ENCODE measurements at regions not wholly inside any gene's neighbourhood (a gene's known extent, or its start where the extent isn't known, plus 50 kb on each side); places are given as distances from the start of the nearest gene placed in this dataset.

DNA sequence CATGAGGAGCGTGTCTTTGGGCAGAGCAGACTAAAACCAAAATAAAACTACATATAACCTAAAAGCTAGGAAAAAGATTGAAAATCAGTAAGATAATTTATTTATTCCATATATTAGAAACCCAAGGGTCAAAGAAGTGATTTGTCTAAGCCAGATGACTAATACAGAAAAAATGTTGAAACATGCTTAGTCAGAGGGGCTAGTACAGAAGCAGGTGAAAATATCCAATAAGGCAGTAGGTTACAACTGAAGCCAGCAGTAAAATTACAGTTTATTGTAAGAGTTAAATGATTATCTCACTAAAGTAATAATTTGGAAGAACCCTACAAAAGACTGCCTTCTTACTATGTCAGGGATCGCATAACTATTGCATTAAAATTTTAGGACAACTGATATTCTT, 1190.9 kb upstream of the PRMT6 start:
- H3K27me3 Mint-ChIP-seq (ENCODE audit: low read depth), result no peaks in the 10 kb centered on the region
- no peaks in the 10 kb centered on the region for H3K4me1 Mint-ChIP-seq (ENCODE audit: low read depth)
- DNase-seq (no peak), ATAC-seq (no peak)
- peaks cover 9% of the 10 kb centered on the region for H3K9me3 Mint-ChIP-seq (ENCODE audit: insufficient read depth)
- no peak overlapping the region for H3K4me3 Mint-ChIP-seq
- no peaks in the 10 kb centered on the region for H3K36me3 Mint-ChIP-seq (ENCODE audit: low read depth)
- CTCF ChIA-PET, result no interaction called here
- no peak overlapping the region for H3K27ac Mint-ChIP-seq
- POLR2A ChIA-PET, result no interaction called here

DNA sequence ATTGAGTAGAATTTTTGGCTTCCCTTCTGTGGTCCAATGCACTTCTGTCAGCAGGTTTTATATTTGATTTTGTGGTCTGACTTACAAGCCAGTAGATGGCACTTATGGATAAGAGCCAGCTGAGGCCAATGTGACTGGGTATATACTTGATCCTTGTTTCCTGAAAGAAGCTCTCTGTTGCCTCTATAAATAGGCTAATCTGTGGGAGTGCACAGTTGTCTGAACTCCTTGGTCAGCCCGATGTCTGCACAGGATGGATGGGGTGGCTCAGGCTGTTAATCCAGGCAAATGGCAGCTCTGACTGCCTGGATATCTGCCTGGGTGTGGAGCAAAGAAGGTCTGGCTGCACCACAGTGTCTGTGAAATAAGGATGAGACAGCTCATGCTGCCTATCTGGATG, 1183.7 kb upstream of the PRMT6 start:
- Mint-ChIP-seq H3K27ac (no peak overlapping the region), H3K9me3 (ENCODE audit: insufficient read depth) (peaks cover 5% of the 10 kb centered on the region), H3K27me3 (ENCODE audit: low read depth) (no peaks in the 10 kb centered on the region), H3K4me1 (ENCODE audit: low read depth) (no peaks in the 10 kb centered on the region), H3K4me3 (no peak overlapping the region), H3K36me3 (ENCODE audit: low read depth) (no peaks in the 10 kb centered on the region)
- ATAC-seq (no peak), DNase-seq (no peak)
- ChIA-PET CTCF (no interaction called here), POLR2A (no interaction called here)

DNA sequence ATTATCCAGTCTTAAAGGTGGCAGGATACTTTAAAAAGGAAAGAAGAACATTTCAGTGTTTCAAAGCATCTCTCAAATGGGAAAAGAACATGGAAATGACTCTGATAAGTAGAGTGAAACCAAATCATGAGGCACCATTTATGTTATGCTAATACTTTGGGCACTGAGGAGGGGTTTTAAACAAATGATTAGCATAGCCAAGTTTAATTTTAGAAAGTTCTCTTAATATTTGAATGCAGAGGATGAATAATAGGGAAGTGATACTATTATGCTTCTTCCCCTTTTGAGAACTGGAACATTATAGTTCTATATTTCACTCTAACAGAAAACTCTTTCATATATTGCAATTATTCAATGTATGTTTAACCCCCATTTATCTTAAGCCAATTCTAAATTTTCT, 1181.9 kb upstream of the PRMT6 start:
- DNase-seq (no peak), ATAC-seq (no peak)
- no peaks in the 10 kb centered on the region for H3K27me3 Mint-ChIP-seq (ENCODE audit: low read depth)
- no peak overlapping the region for H3K4me3 Mint-ChIP-seq
- no peaks in the 10 kb centered on the region for H3K36me3 Mint-ChIP-seq (ENCODE audit: low read depth)
- ChIA-PET POLR2A (no interaction called here), CTCF (no interaction called here)
- H3K27ac Mint-ChIP-seq, result no peak overlapping the region
- H3K4me1 Mint-ChIP-seq (ENCODE audit: low read depth), result no peaks in the 10 kb centered on the region
- H3K9me3 Mint-ChIP-seq (ENCODE audit: insufficient read depth), result peaks cover 5% of the 10 kb centered on the region

DNA sequence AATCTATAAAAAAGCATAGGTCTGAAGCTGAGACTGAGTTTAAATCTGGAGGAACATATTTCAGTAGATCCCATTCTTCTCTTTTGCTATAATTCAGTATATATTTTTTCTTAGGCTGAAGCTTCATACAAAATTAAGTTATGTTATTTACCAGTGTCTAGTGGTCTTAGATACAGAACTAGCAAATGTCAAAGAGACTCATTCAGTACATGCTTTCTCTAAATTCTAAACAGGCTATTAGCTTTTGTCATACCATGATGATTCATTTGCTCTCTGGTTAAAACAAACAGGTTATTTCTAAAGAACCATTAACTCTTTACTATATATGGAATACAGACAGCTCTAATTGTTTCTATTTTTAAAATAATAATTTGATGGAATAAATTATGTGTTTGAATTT, 1170.2 kb upstream of the PRMT6 start:
- Mint-ChIP-seq H3K27me3 (ENCODE audit: low read depth) (no peaks in the 10 kb centered on the region), H3K9me3 (ENCODE audit: insufficient read depth) (peaks cover 28% of the 10 kb centered on the region), H3K36me3 (ENCODE audit: low read depth) (no peaks in the 10 kb centered on the region), H3K27ac (no peak overlapping the region), H3K4me1 (ENCODE audit: low read depth) (no peaks in the 10 kb centered on the region), H3K4me3 (no peak overlapping the region)
- ATAC-seq, result no peak
- ChIA-PET POLR2A (no interaction called here), CTCF (no interaction called here)
- no peak for DNase-seq

DNA sequence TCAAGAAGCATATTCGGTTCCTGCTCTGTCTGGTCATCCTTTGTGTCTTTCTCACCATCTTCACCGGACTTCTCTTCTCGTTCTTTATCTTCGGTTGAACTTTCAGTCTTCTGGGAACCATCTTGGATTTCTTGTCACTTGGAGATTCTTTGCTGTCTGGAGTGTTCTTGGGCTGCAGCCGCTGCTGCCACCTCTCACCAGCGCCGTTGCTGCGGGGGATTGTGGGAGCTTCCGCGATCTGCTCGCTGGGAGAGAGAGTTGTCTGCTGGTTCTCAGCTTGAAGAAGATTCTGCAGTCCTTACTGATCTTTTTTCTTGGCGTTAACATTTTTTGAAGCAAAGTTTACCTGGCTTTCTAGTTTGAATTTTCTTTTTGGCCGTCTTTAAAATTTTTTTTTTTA, 1165.2 kb upstream of the PRMT6 start:
- ChIA-PET CTCF (no interaction called here), POLR2A (no interaction called here)

DNA sequence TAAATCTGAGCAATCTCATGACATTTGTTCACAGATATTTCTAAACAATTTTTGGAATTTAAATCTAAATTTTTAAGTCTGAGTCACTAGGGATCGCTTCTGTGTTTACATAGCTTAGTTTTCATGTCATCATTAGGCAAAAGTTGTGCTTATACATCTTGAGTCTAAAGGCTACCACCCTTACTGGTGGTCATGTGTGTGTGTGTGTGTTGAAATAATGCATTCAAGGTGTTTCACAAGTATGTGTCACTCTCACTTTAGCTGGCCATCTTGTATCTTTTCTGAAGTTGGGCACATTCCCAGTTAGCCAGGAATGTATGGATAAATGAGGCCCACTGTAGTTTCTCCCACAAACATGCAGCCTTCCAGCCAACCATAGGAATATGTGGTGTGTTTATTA, 1162.5 kb upstream of the PRMT6 start:
- CTCF ChIA-PET, result no interaction called here
- ATAC-seq, result no peak
- POLR2A ChIA-PET, result no interaction called here

More for the DNA sequence above, 1165.2 kb upstream of the PRMT6 start:
- Mint-ChIP-seq H3K27me3 (ENCODE audit: low read depth) (no peaks in the 10 kb centered on the region), H3K27ac (no peak overlapping the region), H3K4me1 (ENCODE audit: low read depth) (no peaks in the 10 kb centered on the region), H3K4me3 (no peak overlapping the region), H3K36me3 (ENCODE audit: low read depth) (no peaks in the 10 kb centered on the region), H3K9me3 (ENCODE audit: insufficient read depth) (peaks cover 32% of the 10 kb centered on the region)
- ATAC-seq, result no peak
- no peak for DNase-seq

DNA sequence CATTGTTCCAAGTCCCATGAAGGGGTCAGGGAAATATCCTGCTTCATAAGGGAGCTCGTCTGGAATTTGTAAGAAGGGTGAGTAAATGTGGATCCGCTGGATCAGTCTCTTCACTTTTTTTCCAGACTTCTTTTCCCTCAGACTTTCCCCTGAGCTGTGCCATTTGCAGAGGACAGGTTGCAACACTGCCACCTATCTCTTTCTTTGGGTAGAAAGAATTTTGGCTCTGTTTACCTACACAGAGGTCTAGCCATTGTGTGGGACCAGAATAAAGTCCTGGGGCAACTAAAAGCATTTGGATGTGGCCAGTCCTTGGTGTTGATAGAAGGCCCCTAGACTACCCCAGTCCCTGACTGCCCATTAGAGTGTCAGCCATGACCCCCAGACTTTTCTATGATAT, 1146.7 kb upstream of the PRMT6 start:
- DNase-seq, result no peak
- no peak for ATAC-seq
- ChIA-PET POLR2A (no interaction called here), CTCF (no interaction called here)
- Mint-ChIP-seq H3K4me1 (ENCODE audit: low read depth) (no peaks in the 10 kb centered on the region), H3K4me3 (no peak overlapping the region), H3K36me3 (ENCODE audit: low read depth) (no peaks in the 10 kb centered on the region), H3K27ac (no peak overlapping the region), H3K27me3 (ENCODE audit: low read depth) (no peaks in the 10 kb centered on the region), H3K9me3 (ENCODE audit: insufficient read depth) (peaks cover 14% of the 10 kb centered on the region)

More for the DNA sequence above, 1162.5 kb upstream of the PRMT6 start:
- Mint-ChIP-seq H3K36me3 (ENCODE audit: low read depth) (no peaks in the 10 kb centered on the region), H3K9me3 (ENCODE audit: insufficient read depth) (peaks cover 39% of the 10 kb centered on the region), H3K4me3 (no peak overlapping the region), H3K27ac (no peak overlapping the region), H3K4me1 (ENCODE audit: low read depth) (no peaks in the 10 kb centered on the region), H3K27me3 (ENCODE audit: low read depth) (no peaks in the 10 kb centered on the region)
- DNase-seq, result no peak

DNA sequence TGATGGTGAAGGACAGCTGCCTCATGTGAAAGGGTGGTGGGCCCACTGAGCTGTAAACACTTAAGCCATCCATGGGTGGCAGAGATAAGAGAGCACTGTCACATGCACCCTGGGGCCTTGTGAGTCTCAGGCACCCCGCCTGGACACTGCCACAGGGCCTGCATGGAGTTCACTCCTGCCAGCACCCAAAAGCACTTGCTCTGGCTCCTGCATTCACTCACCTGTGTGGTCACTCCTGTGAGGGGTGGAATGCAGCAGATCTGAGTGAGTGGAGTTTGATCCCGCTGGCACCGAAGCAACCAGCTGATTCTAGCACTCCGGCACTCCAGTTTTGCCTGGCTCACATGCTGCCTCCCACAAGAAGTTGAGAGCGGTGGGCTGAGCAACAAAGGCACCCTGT, 1142.1 kb upstream of the PRMT6 start:
- no peak for DNase-seq
- no peaks in the 10 kb centered on the region for H3K9me3 Mint-ChIP-seq (ENCODE audit: insufficient read depth)
- ChIA-PET POLR2A (no interaction called here), CTCF (no interaction called here)
- no peak overlapping the region for H3K27ac Mint-ChIP-seq
- no peak overlapping the region for H3K4me3 Mint-ChIP-seq
- no peaks in the 10 kb centered on the region for H3K27me3 Mint-ChIP-seq (ENCODE audit: low read depth)
- H3K36me3 Mint-ChIP-seq (ENCODE audit: low read depth), result no peaks in the 10 kb centered on the region
- no peaks in the 10 kb centered on the region for H3K4me1 Mint-ChIP-seq (ENCODE audit: low read depth)
- ATAC-seq, result no peak

DNA sequence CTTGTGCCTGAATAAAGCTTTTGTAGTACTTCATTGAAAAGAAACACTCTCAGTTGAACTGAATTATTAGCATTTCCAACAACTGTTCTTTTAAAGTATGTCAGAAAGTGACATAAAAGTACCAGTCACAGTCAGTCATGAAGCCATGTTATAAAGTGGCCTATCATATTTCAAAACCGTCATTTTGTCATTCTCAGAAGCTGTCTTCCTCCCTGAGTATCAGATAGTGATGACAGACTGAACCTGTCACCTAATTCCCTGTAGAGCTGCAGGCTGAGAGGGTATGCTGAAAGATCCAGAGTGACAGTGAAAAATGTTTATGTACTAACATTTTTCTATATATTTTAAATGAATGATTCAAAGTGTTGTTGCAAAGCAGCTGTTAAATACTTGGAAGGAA, 1121.7 kb upstream of the PRMT6 start:
- H3K27me3 Mint-ChIP-seq (ENCODE audit: low read depth), result no peaks in the 10 kb centered on the region
- POLR2A ChIA-PET, result no interaction called here
- no peak for DNase-seq
- no peak overlapping the region for H3K4me3 Mint-ChIP-seq
- CTCF ChIA-PET, result no interaction called here
- no peaks in the 10 kb centered on the region for H3K36me3 Mint-ChIP-seq (ENCODE audit: low read depth)
- ATAC-seq, result no peak
- peaks cover 8% of the 10 kb centered on the region for H3K9me3 Mint-ChIP-seq (ENCODE audit: insufficient read depth)
- H3K27ac Mint-ChIP-seq, result no peak overlapping the region
- H3K4me1 Mint-ChIP-seq (ENCODE audit: low read depth), result no peaks in the 10 kb centered on the region

DNA sequence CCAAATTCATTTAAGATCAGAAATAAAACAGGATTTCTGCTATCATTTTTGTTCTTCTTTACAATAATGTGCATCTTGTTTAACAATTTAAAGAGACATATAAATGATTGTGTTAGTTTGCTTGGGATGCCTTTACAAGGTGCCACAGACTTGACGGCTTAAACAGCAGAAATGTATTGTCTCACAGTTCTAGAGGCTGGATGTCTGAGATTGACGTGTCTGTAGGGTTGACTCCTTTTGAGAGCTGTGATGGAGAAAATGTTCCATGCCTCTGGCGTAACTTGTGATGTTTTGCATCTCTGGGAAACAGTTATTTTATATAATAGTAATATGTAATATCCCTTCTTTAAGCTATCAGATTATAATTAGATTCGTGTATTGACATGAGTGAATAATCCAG, 1091.6 kb upstream of the PRMT6 start:
- Mint-ChIP-seq H3K4me1 (ENCODE audit: low read depth) (no peaks in the 10 kb centered on the region), H3K36me3 (ENCODE audit: low read depth) (no peaks in the 10 kb centered on the region), H3K9me3 (ENCODE audit: insufficient read depth) (peaks cover 18% of the 10 kb centered on the region), H3K4me3 (no peak overlapping the region), H3K27me3 (ENCODE audit: low read depth) (no peaks in the 10 kb centered on the region), H3K27ac (no peak overlapping the region)
- CTCF ChIA-PET, result no interaction called here
- POLR2A ChIA-PET, result no interaction called here
- DNase-seq (no peak), ATAC-seq (no peak)

DNA sequence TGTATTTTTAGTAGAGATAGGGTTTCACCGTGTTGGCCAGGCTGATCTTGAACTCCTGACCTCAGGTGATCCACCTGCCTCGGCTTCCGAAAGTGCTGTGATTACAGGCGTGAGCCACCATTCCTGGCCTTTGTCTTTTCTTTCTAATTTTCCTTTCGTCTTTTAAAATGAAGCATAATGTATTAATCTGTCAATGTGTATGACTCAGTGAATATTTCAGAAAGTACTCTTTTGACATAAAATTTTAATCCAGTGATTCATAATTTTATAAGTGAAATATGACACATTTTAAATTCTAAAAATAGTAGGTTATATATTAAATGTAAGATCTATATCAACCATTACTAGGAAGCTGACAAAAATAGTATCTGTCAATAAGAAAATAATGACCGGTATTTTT, 1059.0 kb upstream of the PRMT6 start:
- Mint-ChIP-seq H3K27ac (no peak overlapping the region), H3K4me3 (no peak overlapping the region), H3K36me3 (ENCODE audit: low read depth) (no peaks in the 10 kb centered on the region), H3K27me3 (ENCODE audit: low read depth) (no peaks in the 10 kb centered on the region), H3K9me3 (ENCODE audit: insufficient read depth) (peaks cover 8% of the 10 kb centered on the region), H3K4me1 (ENCODE audit: low read depth) (no peaks in the 10 kb centered on the region)
- ChIA-PET CTCF (no interaction called here), POLR2A (no interaction called here)
- ATAC-seq (no peak), DNase-seq (no peak)

DNA sequence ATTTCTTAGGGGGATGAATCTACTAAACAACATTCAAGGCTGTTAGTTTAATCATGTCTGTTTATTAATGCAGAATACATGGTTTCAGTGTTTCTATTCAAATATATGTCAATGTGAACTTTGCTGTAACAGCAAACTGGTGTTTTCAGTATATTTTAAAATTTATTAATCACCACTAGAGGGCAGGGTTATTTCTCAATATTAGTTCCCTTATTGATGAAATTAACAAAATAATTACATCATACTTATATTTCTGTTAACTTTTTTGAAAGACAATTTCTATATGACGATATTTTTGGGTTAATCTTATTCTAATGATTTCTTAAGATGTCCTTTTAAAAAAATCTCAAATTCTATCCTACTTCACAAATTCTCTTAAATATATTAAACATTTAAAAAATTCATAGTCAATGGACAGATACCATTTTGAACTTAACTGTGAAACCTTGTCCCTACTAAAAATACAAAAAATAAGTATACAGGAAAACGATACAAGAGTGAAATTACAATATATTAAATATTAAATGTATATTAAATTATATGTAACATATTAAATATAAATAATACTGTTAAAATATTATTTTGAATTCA, 1034.1 kb upstream of the PRMT6 start:
- Mint-ChIP-seq H3K4me1 (ENCODE audit: low read depth) (no peaks in the 10 kb centered on the region), H3K4me3 (no peak overlapping the region), H3K27me3 (ENCODE audit: low read depth) (no peaks in the 10 kb centered on the region), H3K36me3 (ENCODE audit: low read depth) (no peaks in the 10 kb centered on the region), H3K9me3 (ENCODE audit: insufficient read depth) (no peaks in the 10 kb centered on the region), H3K27ac (no peak overlapping the region)
- DNase-seq, result no peak
- ChIA-PET POLR2A (no interaction called here), CTCF (no interaction called here)
- ATAC-seq, result no peak

DNA sequence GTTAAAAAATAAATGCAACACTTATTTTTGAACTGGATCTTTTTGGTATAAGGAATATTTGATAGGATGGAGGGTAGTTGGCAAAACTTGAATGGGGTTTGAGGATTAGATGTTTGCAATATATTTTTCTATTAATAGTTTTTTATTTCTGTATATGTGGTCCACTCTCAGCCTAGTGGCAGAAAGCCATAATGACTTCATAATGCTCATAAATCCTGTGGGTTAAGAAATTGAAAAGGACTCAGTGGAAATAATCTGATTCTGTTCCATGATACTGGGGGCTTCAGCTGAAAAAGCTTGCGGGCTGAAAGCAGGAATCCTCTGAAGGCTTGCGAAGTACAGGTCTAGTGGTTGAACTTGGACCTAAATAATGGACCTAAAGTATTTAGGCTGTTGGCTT, 1028.6 kb upstream of the PRMT6 start:
- Mint-ChIP-seq H3K27ac (no peak overlapping the region), H3K9me3 (ENCODE audit: insufficient read depth) (no peaks in the 10 kb centered on the region), H3K36me3 (ENCODE audit: low read depth) (no peaks in the 10 kb centered on the region), H3K4me3 (no peak overlapping the region), H3K4me1 (ENCODE audit: low read depth) (no peaks in the 10 kb centered on the region), H3K27me3 (ENCODE audit: low read depth) (no peaks in the 10 kb centered on the region)
- CTCF ChIA-PET, result no interaction called here
- POLR2A ChIA-PET, result no interaction called here
- ATAC-seq (no peak), DNase-seq (no peak)

Measured in activated CD8-positive, alpha-beta T cell treated with anti-CD3 and anti-CD28 coated beads, Interleukin-2, amount 10 ng/mL, durations not matched to agents 7 days and 5 days (primary cell).